ENCODE measurements at regions not wholly inside any gene's neighbourhood (a gene's known extent, or its start where the extent isn't known, plus 50 kb on each side); places are given as distances from the start of the nearest gene placed in this dataset.

GRCh38 chr10:9452056-9452455, 1397.6 kb downstream of the GATA3 start:
- TF ChIP-seq CTCF (conservative IDR thresholded peaks at IDR 0.05 in 1 of 2, IDR thresholded peaks at IDR 0.05 in 1 of 2; ENCODE audit: extremely low read depth in 1 of 2, insufficient read depth in 1 of 2, low read depth in 1 of 2, low read length in 2 of 2) (no peak), EZH2 (IDR thresholded peaks at IDR 0.05; ENCODE audit: borderline replicate concordance, low read length) (no peak)

All from mammary epithelial cell (primary cell).